Endothelial cell of umbilical vein (primary cell): ENCODE measurements at regions not wholly inside any gene's neighbourhood (a gene's known extent, or its start where the extent isn't known, plus 50 kb on each side); places are given as distances from the start of the nearest gene placed in this dataset.

ENCODE experiments used
- POLR2AphosphoS5 ChIP-seq: IDR thresholded peaks from 2 replicates; pipeline ENCODE4 v1.6.1; 2012; ENCODE audit warnings: low read depth, mild to moderate bottlenecking, control low read depth, low read length, moderate library complexity; ENCODE audit not compliant: insufficient read depth
- TF ChIP-seq, protein P1 (sequence below), 2 donors: IDR thresholded peaks; 1 replicate in 1 of 2; 2 replicates in 1 of 2; pipeline ENCODE4 v1.5.1; 2011; ENCODE audit warnings: low read length in 2 of 2, mild to moderate bottlenecking in 2 of 2, moderate library complexity in 2 of 2, control low read depth in 1 of 2, inconsistent platforms in 1 of 2, low read depth in 1 of 2; ENCODE audit not compliant: insufficient read depth in 1 of 2; ENCODE audit errors: extremely low read depth in 1 of 2

DNA sequence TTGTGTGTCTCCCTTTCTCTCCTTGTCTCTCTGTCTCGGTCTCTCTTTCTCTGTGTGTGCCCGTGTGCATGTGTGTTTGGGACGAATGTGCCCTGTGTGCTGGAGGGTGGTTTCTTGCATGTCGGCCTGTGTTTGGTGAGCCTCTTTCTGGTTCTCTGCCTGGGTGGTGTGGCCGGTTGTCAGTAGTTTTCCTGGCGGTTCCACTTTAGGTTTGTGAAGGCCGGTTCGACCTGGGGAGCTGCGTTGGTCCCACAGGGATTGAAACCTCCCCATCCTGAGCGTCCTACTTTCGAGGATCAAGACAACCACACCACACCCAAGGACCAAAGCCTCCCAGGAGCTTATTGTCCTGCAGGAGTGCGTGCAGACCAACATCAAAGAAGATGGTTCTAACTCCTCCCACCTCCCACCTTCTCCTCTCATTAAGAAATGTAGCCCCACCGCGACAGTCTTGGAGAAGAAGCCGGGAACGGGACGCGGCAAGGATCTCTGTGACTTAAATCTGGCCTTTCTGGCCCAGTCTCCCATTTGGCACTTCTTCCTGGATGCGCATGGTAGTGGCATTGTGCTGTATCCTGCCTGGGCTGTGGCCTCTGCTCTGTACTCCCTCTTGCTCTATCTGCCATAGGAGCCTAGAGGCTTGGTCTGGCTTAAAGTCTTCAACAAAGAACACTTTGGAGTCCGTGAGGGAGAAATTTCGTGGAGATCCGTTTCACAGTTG lies 1685.0 kb downstream of the TP53TG3F start:
- TF ChIP-seq, protein P1, sequence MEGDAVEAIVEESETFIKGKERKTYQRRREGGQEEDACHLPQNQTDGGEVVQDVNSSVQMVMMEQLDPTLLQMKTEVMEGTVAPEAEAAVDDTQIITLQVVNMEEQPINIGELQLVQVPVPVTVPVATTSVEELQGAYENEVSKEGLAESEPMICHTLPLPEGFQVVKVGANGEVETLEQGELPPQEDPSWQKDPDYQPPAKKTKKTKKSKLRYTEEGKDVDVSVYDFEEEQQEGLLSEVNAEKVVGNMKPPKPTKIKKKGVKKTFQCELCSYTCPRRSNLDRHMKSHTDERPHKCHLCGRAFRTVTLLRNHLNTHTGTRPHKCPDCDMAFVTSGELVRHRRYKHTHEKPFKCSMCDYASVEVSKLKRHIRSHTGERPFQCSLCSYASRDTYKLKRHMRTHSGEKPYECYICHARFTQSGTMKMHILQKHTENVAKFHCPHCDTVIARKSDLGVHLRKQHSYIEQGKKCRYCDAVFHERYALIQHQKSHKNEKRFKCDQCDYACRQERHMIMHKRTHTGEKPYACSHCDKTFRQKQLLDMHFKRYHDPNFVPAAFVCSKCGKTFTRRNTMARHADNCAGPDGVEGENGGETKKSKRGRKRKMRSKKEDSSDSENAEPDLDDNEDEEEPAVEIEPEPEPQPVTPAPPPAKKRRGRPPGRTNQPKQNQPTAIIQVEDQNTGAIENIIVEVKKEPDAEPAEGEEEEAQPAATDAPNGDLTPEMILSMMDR (IDR thresholded peaks at IDR 0.05; ENCODE audit: extremely low read depth in 1 of 2, insufficient read depth in 1 of 2, low read depth in 1 of 2, low read length in 2 of 2) = no peak
- TF ChIP-seq POLR2AphosphoS5 = no peak
